EL (cell line): ENCODE measurements at regions not wholly inside any gene's neighbourhood (a gene's known extent, or its start where the extent isn't known, plus 50 kb on each side); places are given as distances from the start of the nearest gene placed in this dataset.

Experiments
- DNase-seq: peaks from one replicate; pipeline ENCODE4 v3.0.0-alpha.2; 2016

DNA sequence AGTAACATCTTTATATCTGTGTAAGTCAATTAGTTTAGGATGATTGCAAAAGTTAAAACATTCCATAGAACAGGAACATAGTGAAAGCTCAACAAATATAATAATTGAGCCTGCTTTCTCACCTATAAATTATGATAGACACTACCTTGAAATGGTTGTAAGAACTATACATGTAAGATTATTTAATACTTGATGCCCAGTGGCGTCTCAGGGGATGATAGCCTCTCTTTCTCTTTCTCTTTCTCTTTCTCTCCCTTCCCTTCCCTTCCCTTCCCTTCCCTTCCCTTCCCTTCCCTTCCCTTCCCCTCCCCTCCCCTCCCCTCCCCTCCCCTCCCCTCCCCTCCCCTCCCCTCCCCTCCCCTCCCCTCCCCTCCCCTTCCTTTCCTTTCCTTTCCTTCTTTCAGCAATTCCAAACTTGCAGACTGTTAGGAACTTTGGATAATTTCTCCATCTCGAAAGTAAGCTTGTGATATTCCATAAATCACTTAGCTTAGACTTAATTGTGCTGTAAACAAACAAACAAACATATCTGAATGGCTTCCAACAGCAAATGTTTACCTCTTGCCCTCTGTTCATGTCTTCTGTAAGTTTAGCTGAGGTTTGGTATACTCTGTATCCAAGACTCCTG is 1102.7 kb downstream of the TSN start:
- DNase-seq, result no peak

DNA sequence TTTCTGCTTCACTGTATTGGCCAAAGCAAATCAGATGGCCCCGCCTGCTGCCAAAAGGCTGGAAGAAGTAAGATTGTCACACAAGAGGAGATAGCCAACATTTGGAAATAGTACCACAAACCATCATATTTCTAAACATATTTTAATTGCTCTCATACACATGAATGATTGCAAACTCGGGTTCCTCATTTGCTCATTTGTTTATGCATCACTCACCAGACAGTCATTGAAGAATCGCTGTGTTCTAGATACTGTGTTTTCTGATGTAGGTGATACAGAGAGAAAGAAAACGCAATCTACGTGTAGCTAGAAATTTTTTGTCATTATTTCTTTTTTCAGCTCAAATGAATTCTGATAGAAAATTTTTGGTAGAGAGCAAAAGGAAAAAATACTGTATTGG is 1103.4 kb downstream of the TSN start:
- DNase-seq, result no peak

DNA sequence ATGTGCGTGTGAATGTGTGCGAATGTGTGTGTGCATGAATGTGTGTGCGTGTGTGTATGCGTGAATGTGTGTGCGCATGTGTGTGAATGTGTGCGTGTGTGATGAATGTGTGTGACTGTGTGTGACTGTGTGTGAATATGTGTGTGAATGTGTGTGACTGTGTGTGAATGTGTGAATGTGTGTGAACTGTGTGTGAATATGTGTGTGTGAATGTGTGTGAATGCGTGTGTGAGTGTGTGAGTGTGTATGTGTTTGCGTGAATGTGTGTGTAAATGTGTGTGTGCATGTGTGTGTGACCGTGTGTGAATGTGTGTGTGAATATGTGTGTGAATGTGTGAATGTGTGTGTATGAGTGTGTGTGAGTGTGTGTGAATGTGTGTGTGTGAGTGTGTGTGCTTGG is 1103.8 kb downstream of the TSN start:
- no peak for DNase-seq

DNA sequence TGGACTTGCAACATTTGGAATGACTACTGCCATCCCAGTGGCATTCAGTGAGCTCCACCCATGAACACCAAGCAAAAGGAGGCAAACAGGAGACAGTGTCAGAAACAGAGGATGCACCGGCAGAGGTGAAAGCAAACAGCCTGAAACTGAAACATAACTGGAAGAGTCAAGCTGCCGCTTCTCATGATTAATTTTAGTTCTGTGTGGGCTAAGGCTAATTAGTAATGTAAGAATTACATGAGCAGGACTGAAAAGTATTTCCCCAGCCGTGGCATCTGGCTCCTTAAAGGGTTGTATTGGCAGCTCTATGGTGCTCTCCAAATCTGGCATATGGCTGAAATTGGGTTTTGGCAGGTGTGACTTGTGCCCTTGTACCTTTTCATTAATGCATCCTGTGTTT is 1108.1 kb downstream of the TSN start:
- DNase-seq, result no peak

DNA sequence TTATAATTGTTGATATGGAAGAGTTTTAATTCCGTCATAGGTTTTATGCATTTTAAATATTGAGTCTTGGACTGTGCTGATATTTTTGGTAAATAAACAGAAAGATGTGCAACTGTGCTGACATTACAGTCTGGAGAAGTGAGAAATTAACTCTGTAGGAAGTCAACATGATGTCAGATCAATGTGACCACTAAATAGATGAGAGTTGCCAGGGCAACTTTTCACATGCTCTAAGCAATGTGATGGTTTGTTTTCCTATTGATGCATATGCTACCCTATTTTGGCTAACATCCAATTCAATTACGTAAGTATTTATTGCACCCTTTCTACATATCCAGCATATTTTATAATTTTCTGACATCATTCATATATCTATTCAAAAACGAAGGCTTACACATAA is 1109.3 kb downstream of the TSN start:
- DNase-seq, result no peak

DNA sequence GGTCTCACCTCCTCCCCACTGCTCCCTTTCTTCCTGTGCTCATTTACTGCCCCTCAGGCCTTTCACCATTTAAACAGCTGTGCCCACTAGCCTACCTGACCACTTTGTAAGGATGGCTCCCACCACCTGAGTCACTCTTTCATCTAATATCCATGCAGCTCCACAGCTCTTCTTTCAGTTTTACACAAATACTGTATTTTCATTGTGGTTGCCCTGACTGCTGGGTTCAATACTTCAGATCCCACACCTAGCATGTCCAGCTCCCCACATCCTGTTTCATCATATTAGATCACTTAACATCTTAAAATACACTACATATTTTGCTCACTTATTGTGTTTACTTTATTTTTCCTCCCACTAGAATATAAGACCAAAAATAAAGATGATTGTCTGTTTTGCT is 1110.6 kb downstream of the TSN start:
- DNase-seq, result no peak

DNA sequence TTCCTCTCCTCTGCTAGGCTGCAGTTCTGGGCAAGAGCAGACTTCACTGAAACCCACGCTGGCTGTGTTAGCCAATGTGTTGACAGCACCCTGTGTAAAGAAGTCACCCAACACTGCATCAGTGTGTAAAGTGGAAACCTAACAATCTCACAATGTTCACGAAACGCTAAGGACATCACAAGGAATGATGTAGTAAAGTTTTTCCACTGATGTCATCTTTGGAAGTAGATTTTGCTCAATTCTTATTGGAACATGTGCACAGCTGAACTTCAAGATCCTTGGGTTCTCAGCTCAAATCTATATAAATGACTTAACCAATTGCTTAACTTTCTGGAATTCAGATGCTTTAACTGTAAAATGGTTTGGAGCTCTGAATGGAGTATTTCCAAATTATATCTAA is 1112.5 kb downstream of the TSN start:
- no peak for DNase-seq

DNA sequence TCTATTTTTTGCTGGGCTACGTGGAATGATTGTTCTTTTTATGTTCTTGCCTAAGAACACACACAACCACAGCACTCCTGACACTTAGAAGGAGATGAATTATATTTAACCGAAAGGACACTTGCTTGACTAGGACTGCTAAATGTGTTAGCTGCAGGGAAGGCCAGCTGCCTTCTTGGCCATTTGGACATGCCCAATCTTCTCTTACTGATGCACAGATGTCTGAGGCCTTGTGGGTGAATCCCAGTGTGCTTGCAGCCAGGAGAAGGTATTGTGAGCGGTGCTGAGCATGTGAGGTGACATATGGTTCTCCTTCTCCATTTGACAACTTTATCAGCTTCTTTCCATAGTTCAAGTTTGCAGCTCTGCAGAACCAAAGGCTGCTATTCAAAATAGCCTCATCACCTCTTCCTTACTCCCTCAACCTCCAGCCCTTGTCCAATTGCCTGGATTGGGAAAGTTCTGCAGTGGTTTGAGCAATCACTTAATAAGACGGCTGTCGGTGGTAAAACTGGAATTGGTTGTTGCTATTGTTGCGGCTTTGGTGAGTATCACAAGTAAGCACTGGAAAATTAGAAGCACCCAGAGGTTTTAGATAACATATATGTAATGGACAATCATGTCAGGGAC is 1113.3 kb downstream of the TSN start:
- no peak for DNase-seq

DNA sequence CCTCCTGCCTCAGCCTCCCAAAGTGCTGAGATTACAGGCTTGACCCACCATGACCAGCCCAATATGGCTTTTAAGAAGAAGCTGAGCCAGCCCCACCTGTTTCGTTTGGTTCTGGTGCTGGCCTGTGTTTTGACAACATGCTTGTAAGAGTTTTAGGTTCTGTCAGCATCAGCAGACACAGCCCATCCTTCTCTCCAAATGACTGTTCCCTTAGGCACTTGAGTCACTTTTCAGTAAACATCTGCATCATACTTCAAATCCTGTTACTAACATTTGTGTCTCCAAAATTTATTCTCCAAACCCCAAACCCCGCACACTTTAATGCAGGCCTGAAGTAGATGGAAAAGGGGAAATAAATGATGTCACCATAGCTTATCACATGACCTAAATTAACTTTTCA is 1118.5 kb downstream of the TSN start:
- no peak for DNase-seq

DNA sequence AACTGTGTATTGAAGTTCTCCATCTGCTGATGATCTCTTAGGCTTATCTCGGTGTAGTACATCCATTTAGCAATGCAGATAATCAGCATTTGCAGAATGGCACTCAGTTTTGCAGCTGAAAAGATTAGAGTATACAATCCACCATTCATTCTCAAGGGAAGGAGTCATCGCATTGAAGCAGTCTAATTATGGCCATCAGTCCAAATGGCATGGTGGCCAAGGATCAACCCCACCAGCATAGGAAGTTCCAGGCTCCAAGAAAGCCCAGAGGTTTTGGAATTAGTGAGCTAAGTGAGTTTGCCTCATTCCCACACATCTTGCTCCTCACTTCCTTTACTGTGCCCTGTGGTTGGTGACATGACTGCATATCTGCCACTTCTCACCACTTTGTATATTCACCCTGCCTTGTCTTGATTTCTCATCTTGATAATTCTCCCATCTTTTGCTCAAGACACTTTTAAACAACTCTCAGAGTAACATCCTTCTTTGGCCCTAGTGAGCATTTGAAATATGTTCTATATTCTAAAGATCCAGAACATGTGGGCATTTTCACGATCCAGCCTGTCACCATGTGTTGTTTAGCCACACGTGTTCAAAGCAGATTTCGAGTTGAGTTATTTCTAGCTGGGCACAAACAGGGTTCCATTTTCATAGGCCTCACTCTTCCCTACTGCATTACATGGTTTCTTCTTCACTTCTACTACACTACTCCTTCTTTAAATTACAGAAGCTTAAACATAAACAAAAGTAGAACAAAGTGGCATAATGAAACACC is 1119.8 kb downstream of the TSN start:
- DNase-seq, result no peak

DNA sequence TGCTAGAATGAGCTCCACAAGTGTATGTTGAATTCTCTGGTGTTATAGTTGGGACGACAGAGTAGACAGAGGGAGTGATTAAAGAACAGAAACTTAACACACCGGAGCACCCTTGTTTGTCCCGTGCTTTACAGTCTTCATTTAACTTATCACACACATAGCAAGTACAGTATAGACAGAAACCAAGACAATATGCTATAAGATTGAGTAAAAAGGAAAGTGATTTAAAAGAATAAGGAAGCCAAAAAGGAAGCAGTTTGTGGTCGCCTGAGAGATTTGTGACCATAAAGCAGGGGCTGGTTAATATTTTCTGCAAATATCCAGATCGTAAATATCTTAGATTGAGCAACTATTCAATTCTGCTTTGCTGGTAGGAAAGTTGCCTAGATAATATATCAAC is 1128.4 kb downstream of the TSN start:
- no peak for DNase-seq

DNA sequence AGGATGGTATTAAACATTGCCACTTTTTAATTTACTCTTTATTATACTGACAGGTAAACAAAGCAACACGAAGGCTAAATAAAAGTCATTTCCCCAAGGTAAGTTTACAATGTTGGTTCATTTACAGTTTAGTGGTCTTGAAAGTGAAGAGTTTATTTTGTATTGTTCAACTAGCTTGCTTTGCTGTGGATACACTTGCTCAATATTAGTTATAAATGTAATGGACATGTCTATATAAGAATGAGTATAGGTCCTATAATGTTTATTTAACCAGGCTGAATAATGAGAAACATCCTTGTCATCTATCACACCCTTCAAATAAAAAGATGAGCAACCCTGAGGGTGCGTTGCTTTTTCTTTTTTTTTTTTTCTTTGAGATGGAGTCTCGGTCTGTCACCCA is 1129.4 kb downstream of the TSN start:
- DNase-seq, result no peak

DNA sequence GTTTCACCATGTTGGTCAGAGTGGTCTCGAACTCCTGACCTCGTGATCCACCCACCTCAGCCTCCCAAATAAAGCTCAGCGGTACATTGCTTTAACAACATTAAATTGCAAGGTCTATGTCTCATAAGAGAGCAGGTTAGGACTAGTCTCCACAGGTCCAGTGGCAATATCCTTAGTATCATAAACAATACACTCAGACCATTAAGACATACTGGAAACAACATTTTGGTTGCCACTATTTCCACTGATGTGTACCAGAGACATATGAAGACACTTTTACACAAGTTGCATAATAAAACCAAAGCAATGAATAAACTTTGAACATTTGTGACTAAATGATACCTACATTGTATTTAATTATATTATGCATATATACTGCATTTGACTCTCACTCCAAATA is 1130.0 kb downstream of the TSN start:
- no peak for DNase-seq

DNA sequence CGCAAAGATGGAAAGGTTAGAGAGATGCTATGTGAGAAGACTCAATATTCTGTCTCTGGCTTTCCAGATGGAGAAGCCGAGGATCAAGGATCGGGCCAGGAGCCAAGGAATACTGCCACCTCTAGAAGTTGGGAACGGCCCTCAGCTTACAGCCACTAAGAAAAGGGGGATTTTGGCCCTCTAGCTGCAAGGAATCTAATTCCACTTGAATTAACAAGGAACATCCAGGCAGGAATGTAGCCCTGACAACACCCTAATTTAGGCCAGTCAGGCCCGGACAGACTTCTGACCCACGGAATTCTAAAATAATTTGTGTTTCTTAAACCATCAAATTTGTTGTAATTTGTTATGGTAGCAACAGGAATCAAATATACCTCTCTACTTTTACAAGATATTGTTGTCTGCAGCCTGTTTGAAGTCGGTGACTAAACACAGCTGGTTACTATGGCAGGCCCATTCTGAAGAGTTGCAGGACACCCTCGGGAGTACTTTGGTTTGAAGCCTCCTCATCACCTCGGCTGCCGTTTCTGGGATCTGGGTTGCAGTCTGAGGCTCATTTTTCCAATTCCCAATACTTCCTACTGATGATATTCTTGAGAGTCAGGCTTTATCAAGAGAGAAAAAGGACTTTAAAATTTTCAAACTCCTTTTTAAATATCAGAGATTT is 1131.2 kb downstream of the TSN start:
- DNase-seq, result no peak

DNA sequence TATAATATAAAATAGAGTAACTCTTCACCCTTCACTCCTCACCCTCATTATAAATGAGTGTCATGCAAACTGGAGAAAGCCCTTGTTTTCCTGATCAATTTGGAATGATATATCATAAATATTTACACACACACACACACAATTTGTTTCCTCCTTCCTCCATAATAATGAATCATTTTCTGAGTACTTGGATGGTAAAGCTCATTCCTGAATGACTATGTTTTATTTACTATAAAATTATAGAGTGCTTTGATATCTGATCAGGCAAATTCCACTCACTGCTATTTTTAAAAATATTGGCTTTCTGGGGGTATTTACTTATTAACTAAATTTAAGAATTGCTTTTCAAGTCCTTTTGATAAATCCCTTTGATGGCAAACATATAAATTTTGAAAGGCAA is 1125.5 kb upstream of the CNTNAP5 start:
- DNase-seq, result no peak

DNA sequence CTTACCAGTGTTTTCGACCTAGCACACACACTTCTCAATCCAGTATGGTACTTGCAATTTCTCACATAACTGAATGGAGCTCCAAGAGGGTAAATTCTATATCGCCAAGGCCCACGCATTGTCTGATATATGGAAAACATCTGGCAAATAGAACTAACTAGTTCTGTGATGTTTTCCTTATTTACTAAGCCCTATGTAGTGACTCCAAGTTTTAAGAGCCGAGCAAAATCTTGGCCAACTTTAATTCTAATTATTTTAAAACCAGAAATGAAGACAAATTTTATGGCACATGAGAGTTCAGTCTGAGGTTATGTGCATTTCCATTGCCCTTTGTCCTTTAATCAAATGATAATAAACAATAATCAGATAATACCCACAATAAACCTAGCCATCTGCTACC is 1119.7 kb upstream of the CNTNAP5 start:
- DNase-seq, result no peak

DNA sequence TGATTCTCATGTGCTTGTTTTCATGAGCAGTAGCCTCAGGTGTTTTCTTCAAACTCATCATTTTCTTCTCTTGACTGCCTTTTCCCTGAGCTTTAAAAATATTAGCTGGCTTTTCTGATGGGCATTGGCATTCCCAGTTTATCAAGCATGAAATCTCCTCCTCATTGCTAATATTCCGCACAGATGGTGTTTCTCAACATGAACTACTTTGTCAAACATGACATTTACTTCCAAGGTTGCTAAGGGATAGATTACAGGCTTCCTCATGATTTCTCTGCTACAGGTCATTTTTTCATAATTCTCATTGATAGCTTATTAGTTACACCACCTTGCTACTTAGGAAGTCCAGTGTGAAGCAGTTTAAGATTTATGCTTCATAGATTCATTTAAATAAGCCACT is 1116.9 kb upstream of the CNTNAP5 start:
- DNase-seq, result no peak

DNA sequence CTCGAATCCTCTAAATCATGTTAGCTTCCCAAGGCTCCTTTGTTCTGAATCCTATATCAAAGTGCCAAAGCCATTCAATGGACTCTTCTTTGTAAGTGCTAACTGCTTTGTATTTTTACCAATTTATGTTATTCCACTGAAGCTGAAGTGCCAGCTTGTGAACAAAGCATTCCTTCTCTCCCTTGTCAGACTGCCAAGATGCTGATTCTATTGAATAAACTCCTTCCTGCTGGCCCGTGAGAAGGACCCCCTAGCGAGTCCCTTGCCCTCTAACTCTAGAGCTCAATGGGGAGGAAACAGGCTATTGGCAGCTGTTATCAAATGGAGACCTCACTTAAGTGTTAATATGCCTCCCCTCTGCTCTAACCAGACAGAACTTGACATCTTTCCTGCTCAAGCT is 1097.9 kb upstream of the CNTNAP5 start:
- no peak for DNase-seq

DNA sequence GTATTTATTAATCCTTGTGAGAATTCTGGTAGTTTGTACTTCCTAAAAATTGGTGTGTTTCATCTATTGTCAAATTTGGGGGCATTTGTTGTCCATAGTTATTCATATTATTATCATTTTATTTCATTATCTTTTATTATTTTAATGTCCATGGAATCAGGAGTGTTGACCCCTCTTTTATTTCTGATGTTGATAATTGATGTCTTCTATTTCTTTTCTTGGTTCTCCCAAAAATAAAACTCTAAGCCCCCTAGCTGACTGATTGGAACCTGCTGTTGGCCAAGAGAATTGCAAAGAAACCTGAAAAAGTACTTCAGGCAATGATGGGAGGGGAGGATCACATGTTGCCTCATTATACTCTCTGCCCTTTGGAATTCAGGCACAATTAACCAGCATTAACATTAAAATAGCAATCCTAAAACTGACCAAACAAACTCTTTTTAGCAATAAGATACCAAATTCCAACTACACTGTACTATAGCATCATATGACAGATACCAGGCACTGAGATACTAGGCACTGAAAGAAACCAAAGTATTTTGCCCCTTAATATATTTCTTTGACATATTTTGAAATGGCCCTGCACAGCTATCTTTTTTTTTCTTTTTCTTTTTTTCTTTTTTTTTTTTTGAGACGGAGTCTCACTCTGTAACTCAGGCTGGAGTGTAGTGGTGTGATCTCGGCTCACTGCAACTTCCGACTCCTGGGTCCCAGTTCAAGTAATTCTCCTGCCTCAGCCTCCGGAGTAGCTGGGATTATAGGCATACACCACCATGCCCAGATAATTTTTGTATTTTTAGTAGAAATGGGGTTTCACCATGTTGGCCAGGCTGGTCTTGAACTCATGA is 1097.2 kb upstream of the CNTNAP5 start:
- no peak for DNase-seq

DNA sequence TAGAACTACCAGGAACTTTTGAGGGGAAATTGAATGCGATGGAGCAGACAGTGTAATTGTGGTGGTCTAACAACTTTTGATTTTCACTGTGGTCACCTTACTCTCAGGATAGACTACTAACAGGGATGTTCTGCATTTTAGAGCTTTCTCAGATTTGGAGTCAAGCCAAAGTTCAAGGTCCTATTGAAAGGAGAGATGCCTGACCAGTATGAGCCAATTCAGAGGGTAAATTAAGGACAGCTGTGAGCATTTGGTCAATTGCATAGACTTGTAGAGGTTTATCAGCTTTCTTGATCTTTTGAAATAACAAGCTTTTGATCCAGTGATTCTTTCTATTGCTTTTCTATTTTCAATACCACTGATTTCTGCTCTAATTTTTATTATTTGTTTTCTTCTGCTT is 1095.7 kb upstream of the CNTNAP5 start:
- DNase-seq, result no peak

DNA sequence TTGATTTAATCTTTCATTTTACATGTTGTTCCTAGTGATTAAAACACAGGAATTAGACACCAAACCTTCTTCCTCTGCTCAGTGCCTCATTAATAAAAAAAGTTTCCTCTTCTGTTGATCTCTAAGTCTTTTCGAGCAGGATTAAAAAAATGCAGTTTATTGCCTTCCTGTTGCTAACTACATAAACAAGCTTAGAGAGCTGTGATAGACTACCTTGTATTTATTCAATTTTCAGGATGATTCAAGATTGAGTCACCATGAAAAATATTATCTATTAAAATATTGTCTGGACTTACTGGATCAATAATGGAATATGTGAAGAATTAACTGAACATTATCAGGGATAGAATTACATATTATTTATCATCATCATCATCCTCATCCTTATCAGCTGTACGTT is 1089.6 kb upstream of the CNTNAP5 start:
- no peak for DNase-seq

DNA sequence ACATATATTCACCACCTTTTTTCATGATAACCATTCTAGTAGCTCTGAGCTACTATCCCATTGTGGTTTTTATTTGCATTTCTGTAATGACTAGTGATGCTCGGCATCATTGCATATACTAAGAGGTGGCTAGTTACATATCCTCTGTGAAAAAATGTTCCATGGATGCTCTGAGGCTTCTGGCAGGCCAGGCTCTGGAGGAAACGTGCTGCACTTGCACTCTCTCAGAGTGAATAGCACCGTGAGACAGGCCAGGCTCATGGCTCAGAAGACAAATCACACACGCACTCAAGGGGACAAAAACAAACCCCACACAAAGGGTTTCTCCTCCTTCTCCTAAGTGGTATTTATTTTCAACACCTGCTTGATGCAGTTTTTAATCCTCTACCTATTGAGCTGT is 1085.3 kb upstream of the CNTNAP5 start:
- DNase-seq, result no peak

DNA sequence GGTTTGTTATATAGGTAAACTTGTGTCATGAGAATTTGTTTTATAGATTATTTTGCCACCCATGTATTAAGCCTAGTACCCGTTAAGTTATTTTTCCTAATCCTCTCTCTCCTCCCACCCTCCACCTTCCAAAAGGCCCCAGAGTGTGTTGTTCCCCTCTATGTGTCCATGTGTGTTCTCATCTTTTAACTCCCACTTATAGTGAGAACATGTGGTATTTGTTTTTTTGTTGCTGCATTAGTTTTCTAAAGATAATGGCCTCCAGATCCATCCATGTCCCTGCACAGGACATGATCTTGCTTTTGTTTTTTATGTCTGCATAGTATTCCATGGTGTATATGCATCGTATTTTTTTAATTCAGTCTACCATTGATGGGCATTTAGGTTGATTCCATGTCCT is 1075.6 kb upstream of the CNTNAP5 start:
- no peak for DNase-seq
